Hepatocyte (in vitro differentiated cells): ENCODE measurements at regions not wholly inside any gene's neighbourhood (a gene's known extent, or its start where the extent isn't known, plus 50 kb on each side); places are given as distances from the start of the nearest gene placed in this dataset.

Source experiments
- DNase-seq: peaks from one replicate; pipeline ENCODE4 v3.0.0-alpha.2; 2016; ENCODE audit warnings: low spot score
- H2AFZ ChIP-seq: fragments of 200-600 bp; sonication (generic); 2 replicates; pipeline ENCODE4 v1.6.0; 2016; ENCODE audit warnings: antibody characterized with exemption, mild to moderate bottlenecking
- H3K27ac ChIP-seq: fragments of 200-600 bp; sonication (generic); 2 replicates; pipeline ENCODE4 v1.5.1; 2016; ENCODE audit warnings: mild to moderate bottlenecking
- H3K27me3 ChIP-seq: fragments of 200-600 bp; sonication (generic); 2 replicates; pipeline ENCODE4 v1.6.1; 2016
- H3K36me3 ChIP-seq: fragments of 200-600 bp; sonication (generic); replicated peaks from 2 replicates; pipeline ENCODE4 v1.5.1; 2016; ENCODE audit warnings: low read depth; ENCODE audit not compliant: insufficient read depth
- H3K4me1 ChIP-seq: fragments of 200-600 bp; sonication (generic); 2 replicates; pipeline ENCODE4 v1.5.1; 2016; ENCODE audit warnings: mild to moderate bottlenecking, moderate library complexity; ENCODE audit not compliant: insufficient read depth
- H3K4me2 ChIP-seq: fragments of 200-600 bp; sonication (generic); 2 replicates; pipeline ENCODE4 v1.6.0; 2016
- H3K4me3 ChIP-seq: fragments of 200-600 bp; sonication (generic); 2 replicates; pipeline ENCODE4 v1.5.1; 2016; ENCODE audit warnings: mild to moderate bottlenecking
- H3K79me2 ChIP-seq: fragments of 200-600 bp; sonication (generic); 2 replicates; pipeline ENCODE4 v1.6.0; 2017; ENCODE audit warnings: mild to moderate bottlenecking
- H3K9me2 ChIP-seq: fragments of 200-600 bp; sonication (generic); replicated peaks from 2 replicates; pipeline ENCODE4 v1.6.0; 2017; ENCODE audit warnings: mild to moderate bottlenecking; ENCODE audit not compliant: insufficient read depth
- H3K9me3 ChIP-seq: fragments of 200-600 bp; sonication (generic); 2 replicates; pipeline ENCODE4 v1.5.1; 2016; ENCODE audit warnings: low read depth, mild to moderate bottlenecking
- H4K20me1 ChIP-seq: fragments of 200-600 bp; sonication (generic); 2 replicates; pipeline ENCODE4 v1.6.0; 2016; ENCODE audit warnings: mild to moderate bottlenecking; ENCODE audit not compliant: insufficient read depth, poor library complexity, severe bottlenecking
- EZH2 ChIP-seq: fragments of 200-600 bp; sonication (generic); IDR thresholded peaks from 2 replicates; pipeline ENCODE4 v1.6.1; 2016; ENCODE audit warnings: antibody characterized with exemption, mild to moderate bottlenecking, borderline replicate concordance
- EZH2phosphoT487 ChIP-seq: fragments of 200-600 bp; sonication (generic); IDR thresholded peaks from one replicate; pipeline ENCODE4 v1.6.1; 2018; ENCODE audit warnings: antibody characterized with exemption, mild to moderate bottlenecking, low read depth, moderate library complexity; ENCODE audit not compliant: unreplicated experiment, severe bottlenecking
- WGBS: methylation state at CpG from one replicate; pipeline ENCODE4 v1.1.6; 2016; ENCODE audit warnings: low lambda C conversion rate; ENCODE audit errors: missing lambda C conversion rate; 5-methylcytosine and 5-hydroxymethylcytosine counted together
- TF ChIP-seq, protein P1 (sequence below): fragments of 200-600 bp; sonication (generic); IDR thresholded peaks from 2 replicates; pipeline ENCODE4 v1.5.1; 2016; ENCODE audit warnings: antibody characterized with exemption, mild to moderate bottlenecking; ENCODE audit not compliant: poor library complexity

GRCh38 chr9:32258482-32258881, 126.0 kb upstream of the ACO1 start:
- Histone ChIP-seq H4K20me1 (no peaks in the 10 kb centered on the region), H3K4me3 (no peak overlapping the region), H3K9me2 (no peaks in the 10 kb centered on the region), H3K4me1 (peaks cover 4% of the 10 kb centered on the region), H3K79me2 (no peaks in the 10 kb centered on the region), H3K9me3 (no peaks in the 10 kb centered on the region), H2AFZ (no peak overlapping the region), H3K36me3 (no peaks in the 10 kb centered on the region), H3K27me3 (no peaks in the 10 kb centered on the region), H3K27ac (no peak overlapping the region), H3K4me2 (no peak overlapping the region)
- no peak for DNase-seq
- WGBS, result 88% methylated on average over 2 of the region's 2 CpGs
- TF ChIP-seq EZH2 (no peak), EZH2phosphoT487 (no peak)
- TF ChIP-seq, protein P1, sequence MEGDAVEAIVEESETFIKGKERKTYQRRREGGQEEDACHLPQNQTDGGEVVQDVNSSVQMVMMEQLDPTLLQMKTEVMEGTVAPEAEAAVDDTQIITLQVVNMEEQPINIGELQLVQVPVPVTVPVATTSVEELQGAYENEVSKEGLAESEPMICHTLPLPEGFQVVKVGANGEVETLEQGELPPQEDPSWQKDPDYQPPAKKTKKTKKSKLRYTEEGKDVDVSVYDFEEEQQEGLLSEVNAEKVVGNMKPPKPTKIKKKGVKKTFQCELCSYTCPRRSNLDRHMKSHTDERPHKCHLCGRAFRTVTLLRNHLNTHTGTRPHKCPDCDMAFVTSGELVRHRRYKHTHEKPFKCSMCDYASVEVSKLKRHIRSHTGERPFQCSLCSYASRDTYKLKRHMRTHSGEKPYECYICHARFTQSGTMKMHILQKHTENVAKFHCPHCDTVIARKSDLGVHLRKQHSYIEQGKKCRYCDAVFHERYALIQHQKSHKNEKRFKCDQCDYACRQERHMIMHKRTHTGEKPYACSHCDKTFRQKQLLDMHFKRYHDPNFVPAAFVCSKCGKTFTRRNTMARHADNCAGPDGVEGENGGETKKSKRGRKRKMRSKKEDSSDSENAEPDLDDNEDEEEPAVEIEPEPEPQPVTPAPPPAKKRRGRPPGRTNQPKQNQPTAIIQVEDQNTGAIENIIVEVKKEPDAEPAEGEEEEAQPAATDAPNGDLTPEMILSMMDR, result no peak

DNA sequence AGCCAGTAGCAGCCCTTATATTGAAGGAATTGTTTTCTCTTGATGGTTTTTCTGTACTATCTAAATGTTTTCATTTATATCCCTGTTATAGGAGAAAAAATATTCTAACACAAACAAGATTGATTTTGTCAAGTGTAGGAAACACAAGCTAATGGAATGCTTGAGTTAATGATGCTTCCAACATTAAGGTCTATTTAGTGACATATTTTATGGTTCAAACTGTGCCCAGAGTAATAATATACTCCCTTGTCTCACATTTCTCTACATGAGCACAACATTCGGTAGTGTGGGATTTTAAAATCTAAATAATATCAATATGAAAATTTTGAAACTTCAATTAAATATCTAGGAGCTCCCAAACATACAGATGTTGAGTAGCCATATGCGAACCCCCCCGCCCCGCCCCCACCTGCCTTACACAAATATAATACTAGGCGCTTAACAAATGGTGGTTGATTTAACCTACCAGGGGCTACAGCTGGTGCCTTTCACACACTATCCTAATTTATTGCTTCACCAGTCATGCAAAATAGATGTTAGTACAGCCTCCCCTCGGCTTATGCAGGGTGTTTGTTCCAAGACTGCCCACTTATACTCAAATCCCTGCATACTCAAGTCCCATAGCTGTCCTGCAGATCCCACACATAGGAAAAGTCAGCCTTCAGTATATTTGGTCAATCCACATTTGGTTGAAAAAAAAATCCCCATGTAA, 124.1 kb upstream of the ACO1 start:
- Histone ChIP-seq H4K20me1 (no peaks in the 10 kb centered on the region), H2AFZ (no peak overlapping the region), H3K27ac (no peak overlapping the region), H3K79me2 (no peaks in the 10 kb centered on the region), H3K4me3 (no peak overlapping the region), H3K9me2 (no peaks in the 10 kb centered on the region), H3K9me3 (no peaks in the 10 kb centered on the region), H3K36me3 (no peaks in the 10 kb centered on the region), H3K27me3 (no peaks in the 10 kb centered on the region), H3K4me2 (no peak overlapping the region), H3K4me1 (peaks cover 4% of the 10 kb centered on the region)
- DNase-seq, result no peak
- TF ChIP-seq, protein P1, result no peak
- TF ChIP-seq EZH2phosphoT487, result no peak
- TF ChIP-seq EZH2, result no peak
- 93% methylated on average over 6 of the region's 6 CpGs for WGBS

DNA sequence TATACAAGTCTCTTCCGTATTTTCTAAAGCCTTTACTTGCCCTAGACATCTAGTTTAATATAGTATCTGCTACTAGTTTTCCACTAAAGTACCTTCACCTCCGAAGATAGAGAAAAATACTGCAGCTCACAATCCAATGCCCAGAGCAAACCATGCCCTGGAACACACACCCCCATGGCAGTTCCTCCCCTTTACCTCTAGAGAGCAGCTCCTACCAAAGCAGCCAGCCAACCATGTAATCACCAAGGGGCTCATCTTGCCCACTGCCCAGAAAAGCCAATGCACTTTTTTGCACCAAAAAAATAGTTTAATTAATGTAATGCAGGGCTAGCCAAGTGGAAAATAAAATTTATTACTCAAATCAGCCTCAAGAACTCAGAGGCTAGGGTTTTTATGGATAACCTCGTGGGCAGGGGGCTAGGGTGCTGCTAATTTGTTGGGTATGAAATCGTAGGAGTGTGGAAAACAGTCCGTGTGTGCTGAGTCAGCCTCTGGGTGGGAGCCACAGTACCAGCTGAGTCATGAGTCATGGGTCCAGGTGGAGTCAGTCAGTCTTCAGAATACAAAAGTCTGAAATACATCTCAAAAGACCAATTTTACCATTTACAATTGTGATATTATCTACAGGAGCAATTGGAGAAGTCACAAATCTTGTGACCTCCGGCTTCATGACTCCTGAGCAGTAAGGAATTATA, 120.1 kb upstream of the ACO1 start:
- no peaks in the 10 kb centered on the region for H4K20me1 ChIP-seq
- H3K4me1 ChIP-seq, result no peaks in the 10 kb centered on the region
- no peaks in the 10 kb centered on the region for H3K36me3 ChIP-seq
- WGBS, result 67% methylated on average over 6 of the region's 6 CpGs
- peak; percentile 11 for DNase-seq
- H3K4me3 ChIP-seq, result no peak overlapping the region
- no peaks in the 10 kb centered on the region for H3K79me2 ChIP-seq
- TF ChIP-seq, protein P1, result no peak
- TF ChIP-seq EZH2phosphoT487, result no peak
- TF ChIP-seq EZH2, result no peak
- no peak overlapping the region for H3K27ac ChIP-seq
- no peaks in the 10 kb centered on the region for H3K9me3 ChIP-seq
- H3K4me2 ChIP-seq, result no peak overlapping the region
- no peaks in the 10 kb centered on the region for H3K9me2 ChIP-seq
- H2AFZ ChIP-seq, result no peak overlapping the region
- no peaks in the 10 kb centered on the region for H3K27me3 ChIP-seq
